WTC11 (cell line): ENCODE measurements at regions not wholly inside any gene's neighbourhood (a gene's known extent, or its start where the extent isn't known, plus 50 kb on each side); places are given as distances from the start of the nearest gene placed in this dataset.

ENCODE experiments used
- ATAC-seq: fragments of 200-7000 bp; cut with Tn5 transposase; 2 replicates; pipeline ENCODE4 v1.10.0; 2021; ENCODE audit warnings: mild to moderate bottlenecking, moderate library complexity
- CTCF ChIA-PET: fragments of 300-600 bp; sonication (Branson Sonifier 250); formaldehyde crosslinking; loops from one replicate; lab custom pipeline; 2021; ENCODE audit warnings: antibody characterized with exemption; lab: Charles Lee
- POLR2A ChIA-PET: fragments of 350-600 bp; sonication (Branson Sonifier 250); formaldehyde crosslinking; loops from one replicate; lab custom pipeline; 2021; ENCODE audit warnings: antibody characterized with exemption; lab: Charles Lee
- DNase-seq: peaks from one replicate; pipeline ENCODE4 v3.0.0; 2021; ENCODE audit warnings: low spot score
- H3K27ac Mint-ChIP-seq: 2 replicates; pipeline ENCODE4 v1.8.0; 2021; ENCODE audit warnings: mixed read lengths
- H3K27me3 Mint-ChIP-seq: 2 replicates; pipeline ENCODE4 v1.8.0; 2021; ENCODE audit warnings: low read depth, mild to moderate bottlenecking, moderate library complexity, mixed read lengths
- H3K36me3 Mint-ChIP-seq: 2 replicates; pipeline ENCODE4 v1.8.0; 2021; ENCODE audit warnings: mixed read lengths
- H3K4me1 Mint-ChIP-seq: 2 replicates; pipeline ENCODE4 v1.8.0; 2022; ENCODE audit warnings: mixed read lengths
- H3K4me3 Mint-ChIP-seq: 2 replicates; pipeline ENCODE4 v1.8.0; 2021; ENCODE audit warnings: mild to moderate bottlenecking, moderate library complexity, mixed read lengths
- H3K9me3 Mint-ChIP-seq: 2 replicates; pipeline ENCODE4 v1.8.0; 2021; ENCODE audit warnings: mixed read lengths
- ESRRA ChIP-seq: sonication (generic); formaldehyde crosslinking; IDR thresholded peaks from 2 replicates; pipeline ENCODE4 v1.8.1; 2022; ENCODE audit warnings: mild to moderate bottlenecking, missing genetic modification reagents, borderline replicate concordance
- HMGA2 ChIP-seq: fragments of 250-450 bp; sonication (Bioruptor Pico); IDR thresholded peaks from 2 replicates; pipeline ENCODE4 v1.4.0; 2021; ENCODE audit warnings: mild to moderate bottlenecking, moderate library complexity
- JUN ChIP-seq: sonication (generic); formaldehyde crosslinking; IDR thresholded peaks from 2 replicates; pipeline ENCODE4 v1.8.0; 2023; ENCODE audit warnings: mild to moderate bottlenecking, missing genetic modification reagents
- MXD4 ChIP-seq: fragments of 250-450 bp; sonication (Bioruptor Pico); IDR thresholded peaks from 2 replicates; pipeline ENCODE4 v1.8.0; 2021; ENCODE audit warnings: mild to moderate bottlenecking, moderate library complexity, borderline replicate concordance
- MYBL2 ChIP-seq: sonication (generic); formaldehyde crosslinking; IDR thresholded peaks from 2 replicates; pipeline ENCODE4 v1.8.1; 2023; ENCODE audit warnings: mild to moderate bottlenecking, moderate library complexity, missing genetic modification reagents
- NR1H2 ChIP-seq: sonication (generic); formaldehyde crosslinking; IDR thresholded peaks from 2 replicates; pipeline ENCODE4 v1.9.0; 2021; ENCODE audit warnings: mild to moderate bottlenecking, moderate library complexity, missing genetic modification reagents
- RELA ChIP-seq: sonication (generic); formaldehyde crosslinking; IDR thresholded peaks from 2 replicates; pipeline ENCODE4 v1.8.1; 2022; ENCODE audit warnings: missing genetic modification reagents, mild to moderate bottlenecking, borderline replicate concordance
- RORB ChIP-seq: fragments of 250-450 bp; sonication (Bioruptor Pico); IDR thresholded peaks from 2 replicates; pipeline ENCODE4 v1.9.0; 2021; ENCODE audit warnings: mild to moderate bottlenecking
- SOX15 ChIP-seq: fragments of 250-450 bp; sonication (Bioruptor Pico); IDR thresholded peaks from 2 replicates; pipeline ENCODE4 v1.9.0; 2021; ENCODE audit warnings: mild to moderate bottlenecking
- TCF7 ChIP-seq: sonication (generic); formaldehyde crosslinking; IDR thresholded peaks from 2 replicates; pipeline ENCODE4 v1.8.0; 2022; ENCODE audit warnings: mild to moderate bottlenecking, low read depth, missing genetic modification reagents, moderate library complexity
- TEAD4 ChIP-seq: sonication (generic); formaldehyde crosslinking; IDR thresholded peaks from 2 replicates; pipeline ENCODE4 v1.8.0; 2022; ENCODE audit warnings: mild to moderate bottlenecking, missing genetic modification reagents
- TP53 ChIP-seq: sonication (generic); formaldehyde crosslinking; IDR thresholded peaks from 2 replicates; pipeline ENCODE4 v1.8.1; 2023; ENCODE audit warnings: mild to moderate bottlenecking, missing genetic modification reagents
- ZNF138 ChIP-seq: sonication (generic); formaldehyde crosslinking; conservative IDR thresholded peaks from 2 replicates; pipeline ENCODE4 v1.8.1; 2022; ENCODE audit warnings: mild to moderate bottlenecking, moderate library complexity, missing genetic modification reagents
- ZNF317 ChIP-seq: sonication (generic); formaldehyde crosslinking; IDR thresholded peaks from 2 replicates; pipeline ENCODE4 v1.8.1; 2023; ENCODE audit warnings: low read depth, mild to moderate bottlenecking, moderate library complexity, missing genetic modification reagents, borderline replicate concordance
- TF ChIP-seq, protein P1 (sequence below): sonication (generic); formaldehyde crosslinking; IDR thresholded peaks from 2 replicates; pipeline ENCODE4 v1.8.0; 2022; ENCODE audit warnings: missing genetic modification reagents
- TF ChIP-seq, protein P2 (sequence below): fragments of 250-450 bp; sonication (Bioruptor Pico); IDR thresholded peaks from 2 replicates; pipeline ENCODE4 v1.9.0; 2021; ENCODE audit warnings: moderate library complexity, mild to moderate bottlenecking, inconsistent platforms, borderline replicate concordance
- TF ChIP-seq, protein P3 (sequence below): sonication (generic); formaldehyde crosslinking; IDR thresholded peaks from 2 replicates; pipeline ENCODE4 v1.8.0; 2022; ENCODE audit warnings: mild to moderate bottlenecking, missing genetic modification reagents

DNA sequence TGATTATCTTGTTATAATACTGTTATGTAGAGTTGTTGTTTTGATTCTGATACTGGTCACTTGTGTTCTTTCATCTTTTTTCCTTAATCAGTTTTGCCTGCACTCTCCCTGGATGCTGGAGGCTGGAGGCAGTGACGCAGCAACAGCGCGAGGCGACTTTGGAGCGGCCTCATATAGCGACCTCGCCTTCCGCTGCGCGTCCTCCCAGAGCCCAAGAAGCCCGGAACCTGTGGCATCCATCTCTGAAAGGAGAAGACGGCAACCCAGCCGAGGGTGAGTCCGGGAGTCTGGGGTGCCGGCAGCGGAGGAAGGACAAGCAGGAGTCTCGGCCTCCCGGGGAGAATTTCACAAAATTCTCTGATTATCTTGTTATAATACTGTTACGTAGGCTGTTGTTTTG, 161.2 kb downstream of the ZNF33B start (continued):
- TF ChIP-seq, protein P1, sequence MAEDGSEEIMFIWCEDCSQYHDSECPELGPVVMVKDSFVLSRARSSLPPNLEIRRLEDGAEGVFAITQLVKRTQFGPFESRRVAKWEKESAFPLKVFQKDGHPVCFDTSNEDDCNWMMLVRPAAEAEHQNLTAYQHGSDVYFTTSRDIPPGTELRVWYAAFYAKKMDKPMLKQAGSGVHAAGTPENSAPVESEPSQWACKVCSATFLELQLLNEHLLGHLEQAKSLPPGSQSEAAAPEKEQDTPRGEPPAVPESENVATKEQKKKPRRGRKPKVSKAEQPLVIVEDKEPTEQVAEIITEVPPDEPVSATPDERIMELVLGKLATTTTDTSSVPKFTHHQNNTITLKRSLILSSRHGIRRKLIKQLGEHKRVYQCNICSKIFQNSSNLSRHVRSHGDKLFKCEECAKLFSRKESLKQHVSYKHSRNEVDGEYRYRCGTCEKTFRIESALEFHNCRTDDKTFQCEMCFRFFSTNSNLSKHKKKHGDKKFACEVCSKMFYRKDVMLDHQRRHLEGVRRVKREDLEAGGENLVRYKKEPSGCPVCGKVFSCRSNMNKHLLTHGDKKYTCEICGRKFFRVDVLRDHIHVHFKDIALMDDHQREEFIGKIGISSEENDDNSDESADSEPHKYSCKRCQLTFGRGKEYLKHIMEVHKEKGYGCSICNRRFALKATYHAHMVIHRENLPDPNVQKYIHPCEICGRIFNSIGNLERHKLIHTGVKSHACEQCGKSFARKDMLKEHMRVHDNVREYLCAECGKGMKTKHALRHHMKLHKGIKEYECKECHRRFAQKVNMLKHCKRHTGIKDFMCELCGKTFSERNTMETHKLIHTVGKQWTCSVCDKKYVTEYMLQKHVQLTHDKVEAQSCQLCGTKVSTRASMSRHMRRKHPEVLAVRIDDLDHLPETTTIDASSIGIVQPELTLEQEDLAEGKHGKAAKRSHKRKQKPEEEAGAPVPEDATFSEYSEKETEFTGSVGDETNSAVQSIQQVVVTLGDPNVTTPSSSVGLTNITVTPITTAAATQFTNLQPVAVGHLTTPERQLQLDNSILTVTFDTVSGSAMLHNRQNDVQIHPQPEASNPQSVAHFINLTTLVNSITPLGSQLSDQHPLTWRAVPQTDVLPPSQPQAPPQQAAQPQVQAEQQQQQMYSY (CRISPR knock-in tag): no peak
- TF ChIP-seq ZNF317 (CRISPR knock-in tag) (no peak), TP53 (CRISPR knock-in tag) (no peak), ESRRA (CRISPR knock-in tag) (no peak), MXD4 (no peak)

DNA sequence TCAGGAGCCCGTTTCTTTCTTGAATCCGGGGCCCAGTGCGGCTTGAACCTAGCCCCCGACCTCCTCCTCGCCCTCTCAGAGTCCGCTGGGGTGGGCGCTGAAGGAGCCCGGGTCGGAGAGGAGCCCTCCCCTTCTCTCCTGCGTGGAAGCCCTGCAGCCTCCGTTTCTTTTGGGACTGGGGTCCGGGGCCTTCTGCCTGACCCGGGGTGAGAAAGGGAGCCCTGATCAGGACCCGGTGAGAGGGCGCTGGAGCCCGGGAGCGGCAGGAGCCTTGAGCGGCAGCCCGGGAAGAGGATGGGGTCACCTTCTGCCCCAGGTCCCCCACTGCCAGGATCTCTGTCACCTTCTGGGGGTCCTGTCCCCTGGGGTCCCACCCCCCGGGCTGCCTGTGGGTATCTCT, 162.3 kb downstream of the ZNF33B start:
- Mint-ChIP-seq H3K9me3 (peaks cover 72% of the 10 kb centered on the region), H3K27me3 (peaks cover 32% of the 10 kb centered on the region), H3K4me3 (peak overlapping the region; percentile 59), H3K36me3 (peaks cover 61% of the 10 kb centered on the region), H3K4me1 (no peaks in the 10 kb centered on the region), H3K27ac (no peak overlapping the region)
- DNase-seq (no peak), ATAC-seq (peak; percentile 23; the same call in 1 of the 2 replicates)
- TF ChIP-seq RELA (no peak), TP53 (CRISPR knock-in tag) (no peak), MYBL2 (no peak), HMGA2 (no peak), TEAD4 (CRISPR knock-in tag) (no peak), TCF7 (CRISPR knock-in tag) (no peak), SOX15 (CRISPR knock-in tag) (no peak), ZNF138 (CRISPR knock-in tag) (no peak), JUN (CRISPR knock-in tag) (no peak), NR1H2 (CRISPR knock-in tag) (no peak), RORB (CRISPR knock-in tag) (no peak)
- TF ChIP-seq, protein P2, sequence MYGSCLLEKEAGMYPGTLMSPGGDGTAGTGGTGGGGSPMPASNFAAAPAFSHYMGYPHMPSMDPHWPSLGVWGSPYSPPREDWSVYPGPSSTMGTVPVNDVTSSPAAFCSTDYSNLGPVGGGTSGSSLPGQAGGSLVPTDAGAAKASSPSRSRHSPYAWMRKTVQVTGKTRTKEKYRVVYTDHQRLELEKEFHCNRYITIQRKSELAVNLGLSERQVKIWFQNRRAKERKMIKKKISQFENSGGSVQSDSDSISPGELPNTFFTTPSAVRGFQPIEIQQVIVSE (CRISPR knock-in tag): no peak
- TF ChIP-seq, protein P1 (CRISPR knock-in tag): no peak
- TF ChIP-seq, protein P3, sequence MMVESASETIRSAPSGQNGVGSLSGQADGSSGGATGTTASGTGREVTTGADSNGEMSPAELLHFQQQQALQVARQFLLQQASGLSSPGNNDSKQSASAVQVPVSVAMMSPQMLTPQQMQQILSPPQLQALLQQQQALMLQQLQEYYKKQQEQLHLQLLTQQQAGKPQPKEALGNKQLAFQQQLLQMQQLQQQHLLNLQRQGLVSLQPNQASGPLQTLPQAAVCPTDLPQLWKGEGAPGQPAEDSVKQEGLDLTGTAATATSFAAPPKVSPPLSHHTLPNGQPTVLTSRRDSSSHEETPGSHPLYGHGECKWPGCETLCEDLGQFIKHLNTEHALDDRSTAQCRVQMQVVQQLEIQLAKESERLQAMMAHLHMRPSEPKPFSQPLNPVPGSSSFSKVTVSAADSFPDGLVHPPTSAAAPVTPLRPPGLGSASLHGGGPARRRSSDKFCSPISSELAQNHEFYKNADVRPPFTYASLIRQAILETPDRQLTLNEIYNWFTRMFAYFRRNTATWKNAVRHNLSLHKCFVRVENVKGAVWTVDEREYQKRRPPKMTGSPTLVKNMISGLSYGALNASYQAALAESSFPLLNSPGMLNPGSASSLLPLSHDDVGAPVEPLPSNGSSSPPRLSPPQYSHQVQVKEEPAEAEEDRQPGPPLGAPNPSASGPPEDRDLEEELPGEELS (CRISPR knock-in tag): no peak
- ChIA-PET POLR2A (no interaction called here), CTCF (no interaction called here)
